ENCODE measurements at regions not wholly inside any gene's neighbourhood (a gene's known extent, or its start where the extent isn't known, plus 50 kb on each side); places are given as distances from the start of the nearest gene placed in this dataset.

- Mint-ChIP-seq H3K9me3 (peaks cover 0 to under 1% (median 0%) of the 10 kb centered on the region in 8 donors), H3K4me3 (no peak overlapping the region), H3K27me3 (no peaks in the 10 kb centered on the region), H3K27ac (no peak overlapping the region), H3K4me1 (peaks cover 0 to 2% (median under 1%) of the 10 kb centered on the region in 4 donors), H3K36me3 (no peaks in the 10 kb centered on the region)
- no peak overlapping the region for H3K27ac ChIP-seq (ENCODE audit: low read depth, low read length)
- ChIA-PET POLR2A (ENCODE audit: partially characterized antibody) (interaction anchor here (0.9 kb wide), 1 partner anchor 24 kb away, joined by 3 read pairs; no protein-coding TSS in a partner anchor), CTCF (ENCODE audit: partially characterized antibody) (no interaction called here)
- H3K4me1 ChIP-seq (ENCODE audit: insufficient read depth, low read length): no peaks in the 10 kb centered on the region
- no peak for DNase-seq
- H3K4me3 ChIP-seq (ENCODE audit: low read length in 2 of 2): no peak overlapping the region
- intact Hi-C loops (cut with micrococcal nuclease): no loop called here
- H3K9me3 ChIP-seq (ENCODE audit: control insufficient read depth in 1 of 2, low read length in 2 of 2): no peaks in the 10 kb centered on the region
- H3K36me3 ChIP-seq (ENCODE audit: insufficient read depth, low read length): no peaks in the 10 kb centered on the region
- H3K27me3 ChIP-seq (ENCODE audit: insufficient read depth, low read length): no peaks in the 10 kb centered on the region
Observed at GRCh38 chr5:142408981-142409481, 84.2 kb upstream of the SPRY4 start.

- intact Hi-C loops (cut with micrococcal nuclease): no loop called here
- no peak overlapping the region for H3K27ac ChIP-seq (ENCODE audit: low read depth, low read length)
- H3K27ac Mint-ChIP-seq: no peak overlapping the region
- peaks cover 0 to 5% (median under 1%) of the 10 kb centered on the region in 4 donors for H3K4me1 Mint-ChIP-seq
- no peak for DNase-seq
- POLR2A ChIA-PET (ENCODE audit: partially characterized antibody): interaction anchor here (0.9 kb wide), 1 partner anchor 24 kb away, joined by 3 read pairs; no protein-coding TSS in a partner anchor
- H3K9me3 Mint-ChIP-seq: no peaks in the 10 kb centered on the region
- H3K36me3 ChIP-seq (ENCODE audit: insufficient read depth, low read length): no peaks in the 10 kb centered on the region
- no peaks in the 10 kb centered on the region for H3K27me3 ChIP-seq (ENCODE audit: insufficient read depth, low read length)
- no peak overlapping the region for H3K4me3 ChIP-seq (ENCODE audit: low read length in 2 of 2)
- CTCF ChIA-PET (ENCODE audit: partially characterized antibody): no interaction called here
- no peaks in the 10 kb centered on the region for H3K27me3 Mint-ChIP-seq
- H3K4me3 Mint-ChIP-seq: no peak overlapping the region
- H3K4me1 ChIP-seq (ENCODE audit: insufficient read depth, low read length): no peaks in the 10 kb centered on the region
- no peaks in the 10 kb centered on the region for H3K9me3 ChIP-seq (ENCODE audit: control insufficient read depth in 1 of 2, low read length in 2 of 2)
- no peaks in the 10 kb centered on the region for H3K36me3 Mint-ChIP-seq
Observed at GRCh38 chr5:142408536-142408935, 83.7 kb upstream of the SPRY4 start.

GRCh38 chr5:142405814-142406395 lies 81.1 kb upstream of the SPRY4 start:
- no peak overlapping the region for H3K4me3 ChIP-seq (ENCODE audit: low read length in 2 of 2)
- Mint-ChIP-seq H3K4me1 (peaks cover 0 to 5% (median 0%) of the 10 kb centered on the region in 4 donors), H3K27ac (peak overlapping the region in 1 of 7 donors; percentile 33), H3K27me3 (no peaks in the 10 kb centered on the region), H3K36me3 (no peaks in the 10 kb centered on the region), H3K4me3 (no peak overlapping the region), H3K9me3 (no peaks in the 10 kb centered on the region)
- H3K36me3 ChIP-seq (ENCODE audit: insufficient read depth, low read length): no peaks in the 10 kb centered on the region
- no peaks in the 10 kb centered on the region for H3K27me3 ChIP-seq (ENCODE audit: insufficient read depth, low read length)
- CTCF ChIA-PET (ENCODE audit: partially characterized antibody): interaction anchor here (1.4 kb wide), 1 partner anchor 250 kb away, joined by 3 read pairs; no protein-coding TSS in a partner anchor
- H3K27ac ChIP-seq (ENCODE audit: low read depth, low read length): no peak overlapping the region
- intact Hi-C loops (cut with micrococcal nuclease): no loop called here
- POLR2A ChIA-PET (ENCODE audit: partially characterized antibody): no interaction called here
- no peaks in the 10 kb centered on the region for H3K4me1 ChIP-seq (ENCODE audit: insufficient read depth, low read length)
- H3K9me3 ChIP-seq (ENCODE audit: control insufficient read depth in 1 of 2, low read length in 2 of 2): no peaks in the 10 kb centered on the region
- DNase-seq: no peak

- no peaks in the 10 kb centered on the region for H3K27me3 ChIP-seq (ENCODE audit: insufficient read depth, low read length)
- H3K4me1 ChIP-seq (ENCODE audit: insufficient read depth, low read length): no peaks in the 10 kb centered on the region
- no peak for DNase-seq
- intact Hi-C loops (cut with micrococcal nuclease): no loop called here
- no peaks in the 10 kb centered on the region for H3K36me3 Mint-ChIP-seq
- no peaks in the 10 kb centered on the region for H3K36me3 ChIP-seq (ENCODE audit: insufficient read depth, low read length)
- H3K4me1 Mint-ChIP-seq: peaks cover 0 to 7% (median 0%) of the 10 kb centered on the region in 4 donors
- H3K9me3 ChIP-seq (ENCODE audit: control insufficient read depth in 1 of 2, low read length in 2 of 2): no peaks in the 10 kb centered on the region
- peak overlapping the region in 1 of 7 donors; percentile 2 for H3K27ac Mint-ChIP-seq
- no peak overlapping the region for H3K4me3 ChIP-seq (ENCODE audit: low read length in 2 of 2)
- no peaks in the 10 kb centered on the region for H3K9me3 Mint-ChIP-seq
- H3K4me3 Mint-ChIP-seq: no peak overlapping the region
- no peak overlapping the region for H3K27ac ChIP-seq (ENCODE audit: low read depth, low read length)
- POLR2A ChIA-PET (ENCODE audit: partially characterized antibody): no interaction called here
- CTCF ChIA-PET (ENCODE audit: partially characterized antibody): interaction anchor here (1.4 kb wide), 1 partner anchor 250 kb away, joined by 3 read pairs; no protein-coding TSS in a partner anchor
- no peaks in the 10 kb centered on the region for H3K27me3 Mint-ChIP-seq
Observed at GRCh38 chr5:142405023-142405422, 80.2 kb upstream of the SPRY4 start.

GRCh38 chr5:142404046-142404477 lies 79.2 kb upstream of the SPRY4 start:
- no peak for DNase-seq
- H3K27ac Mint-ChIP-seq: no peak overlapping the region
- H3K27ac ChIP-seq (ENCODE audit: low read depth, low read length): no peak overlapping the region
- no peak overlapping the region for H3K4me3 ChIP-seq (ENCODE audit: low read length in 2 of 2)
- no peaks in the 10 kb centered on the region for H3K36me3 Mint-ChIP-seq
- ChIA-PET POLR2A (ENCODE audit: partially characterized antibody) (no interaction called here), CTCF (ENCODE audit: partially characterized antibody) (interaction anchor here (1.4 kb wide), 1 partner anchor 30 kb away, joined by 3 read pairs; no protein-coding TSS in a partner anchor)
- intact Hi-C loops (cut with micrococcal nuclease): no loop called here
- H3K9me3 Mint-ChIP-seq: no peaks in the 10 kb centered on the region
- no peaks in the 10 kb centered on the region for H3K36me3 ChIP-seq (ENCODE audit: insufficient read depth, low read length)
- no peak overlapping the region for H3K4me3 Mint-ChIP-seq
- H3K9me3 ChIP-seq (ENCODE audit: control insufficient read depth in 1 of 2, low read length in 2 of 2): no peaks in the 10 kb centered on the region
- H3K4me1 Mint-ChIP-seq: peaks cover 0 to 8% (median 0%) of the 10 kb centered on the region in 4 donors
- H3K4me1 ChIP-seq (ENCODE audit: insufficient read depth, low read length): no peaks in the 10 kb centered on the region
- no peaks in the 10 kb centered on the region for H3K27me3 Mint-ChIP-seq
- no peaks in the 10 kb centered on the region for H3K27me3 ChIP-seq (ENCODE audit: insufficient read depth, low read length)

- no peaks in the 10 kb centered on the region for H3K4me1 ChIP-seq (ENCODE audit: insufficient read depth, low read length)
- H3K9me3 ChIP-seq (ENCODE audit: control insufficient read depth in 1 of 2, low read length in 2 of 2): no peaks in the 10 kb centered on the region
- no peaks in the 10 kb centered on the region for H3K36me3 ChIP-seq (ENCODE audit: insufficient read depth, low read length)
- intact Hi-C loops (cut with micrococcal nuclease): no loop called here
- no peak overlapping the region for H3K27ac ChIP-seq (ENCODE audit: low read depth, low read length)
- H3K27me3 ChIP-seq (ENCODE audit: insufficient read depth, low read length): no peaks in the 10 kb centered on the region
- CTCF ChIA-PET (ENCODE audit: partially characterized antibody): interaction anchor here (1.4 kb wide), 1 partner anchor 31 kb away, joined by 3 read pairs; no protein-coding TSS in a partner anchor
- H3K27me3 Mint-ChIP-seq: no peaks in the 10 kb centered on the region
- DNase-seq: no peak
- no peak overlapping the region for H3K4me3 Mint-ChIP-seq
- peaks cover 0 to 2% of the 10 kb centered on the region in 2 donors for H3K36me3 Mint-ChIP-seq
- H3K9me3 Mint-ChIP-seq: peaks cover 0 to 4% (median 0%) of the 10 kb centered on the region in 8 donors
- no peak overlapping the region for H3K4me3 ChIP-seq (ENCODE audit: low read length in 2 of 2)
- peaks cover 0 to 8% (median 2%) of the 10 kb centered on the region in 4 donors for H3K4me1 Mint-ChIP-seq
- POLR2A ChIA-PET (ENCODE audit: partially characterized antibody): no interaction called here
- no peak overlapping the region for H3K27ac Mint-ChIP-seq
Observed at GRCh38 chr5:142403583-142403982, 78.8 kb upstream of the SPRY4 start.

- Histone ChIP-seq H3K4me3 (ENCODE audit: low read length in 2 of 2) (no peak overlapping the region), H3K9me3 (ENCODE audit: control insufficient read depth in 1 of 2, low read length in 2 of 2) (no peaks in the 10 kb centered on the region), H3K4me1 (ENCODE audit: insufficient read depth, low read length) (no peaks in the 10 kb centered on the region), H3K27me3 (ENCODE audit: insufficient read depth, low read length) (no peaks in the 10 kb centered on the region), H3K27ac (ENCODE audit: low read depth, low read length) (no peak overlapping the region), H3K36me3 (ENCODE audit: insufficient read depth, low read length) (no peaks in the 10 kb centered on the region)
- POLR2A ChIA-PET (ENCODE audit: partially characterized antibody): no interaction called here
- no peak for DNase-seq
- Mint-ChIP-seq H3K36me3 (peaks cover 0 to 2% of the 10 kb centered on the region in 2 donors), H3K27ac (no peak overlapping the region), H3K4me1 (peaks cover 0 to 8% (median 2%) of the 10 kb centered on the region in 4 donors), H3K9me3 (peaks cover 0 to 4% (median 0%) of the 10 kb centered on the region in 8 donors), H3K27me3 (no peaks in the 10 kb centered on the region), H3K4me3 (peak overlapping the region in 1 of 8 donors; percentile 10)
- CTCF ChIA-PET (ENCODE audit: partially characterized antibody): interaction anchor here (0.8 to 1.4 kb wide), 2 partner anchors 11 to 32 kb away, joined by 3 read pairs; no protein-coding TSS in a partner anchor
- intact Hi-C loops (cut with micrococcal nuclease): no loop called here
Observed at GRCh38 chr5:142402752-142403318, 78.0 kb upstream of the SPRY4 start.
